Smooth muscle cell (in vitro differentiated cells): ENCODE measurements at regions not wholly inside any gene's neighbourhood (a gene's known extent, or its start where the extent isn't known, plus 50 kb on each side); places are given as distances from the start of the nearest gene placed in this dataset.

Experiments used
- DNase-seq: peaks from one replicate; lab custom pipeline; 2025; ENCODE audit not compliant: unreplicated experiment; lab: John Stamatoyannopoulos, UW
- H2AFZ ChIP-seq: fragments of 200-600 bp; sonication (generic); 2 replicates; pipeline ENCODE4 v1.6.0; 2016; ENCODE audit warnings: antibody characterized with exemption, low read depth, mild to moderate bottlenecking
- H3F3A ChIP-seq: fragments of 200-600 bp; sonication (generic); 2 replicates; pipeline ENCODE4 v1.6.0; 2017; ENCODE audit warnings: antibody characterized with exemption, low read depth
- H3K27ac ChIP-seq: fragments of 200-600 bp; sonication (generic); 2 replicates; pipeline ENCODE4 v1.5.1; 2016; ENCODE audit warnings: low read depth, mild to moderate bottlenecking
- H3K27me3 ChIP-seq: fragments of 200-600 bp; sonication (generic); 2 replicates; pipeline ENCODE4 v1.6.1; 2016; ENCODE audit warnings: low read depth, mild to moderate bottlenecking
- H3K36me3 ChIP-seq: fragments of 200-600 bp; sonication (generic); 2 replicates; pipeline ENCODE4 v1.5.1; 2016; ENCODE audit warnings: low read depth
- H3K4me1 ChIP-seq: fragments of 200-600 bp; sonication (generic); 2 replicates; pipeline ENCODE4 v1.5.1; 2016; ENCODE audit warnings: low read depth
- H3K4me2 ChIP-seq: fragments of 200-600 bp; sonication (generic); 2 replicates; pipeline ENCODE4 v1.6.0; 2016; ENCODE audit warnings: mild to moderate bottlenecking
- H3K4me3 ChIP-seq: fragments of 200-600 bp; sonication (generic); 2 replicates; pipeline ENCODE4 v1.5.1; 2016; ENCODE audit warnings: mild to moderate bottlenecking
- H3K79me2 ChIP-seq: fragments of 200-600 bp; sonication (generic); 2 replicates; pipeline ENCODE4 v1.6.0; 2016; ENCODE audit warnings: low read depth, mild to moderate bottlenecking
- H3K9ac ChIP-seq: fragments of 200-600 bp; sonication (generic); 2 replicates; pipeline ENCODE4 v1.6.0; 2016; ENCODE audit warnings: low read depth
- H3K9me3 ChIP-seq: fragments of 200-600 bp; sonication (generic); replicated peaks from 2 replicates; pipeline ENCODE4 v1.5.1; 2016; ENCODE audit warnings: low read depth
- H4K20me1 ChIP-seq: fragments of 200-600 bp; sonication (generic); 2 replicates; pipeline ENCODE4 v1.6.0; 2016; ENCODE audit warnings: low read depth
- WGBS: methylation state at CpG from one replicate; pipeline ENCODE4 v1.1.7; 2016; ENCODE audit warnings: low lambda C conversion rate; 5-methylcytosine and 5-hydroxymethylcytosine counted together
- TF ChIP-seq, protein P1 (sequence below): fragments of 200-600 bp; sonication (generic); IDR thresholded peaks from 2 replicates; pipeline ENCODE4 v1.5.1; 2017; ENCODE audit warnings: borderline replicate concordance, mild to moderate bottlenecking, antibody characterized with exemption; ENCODE audit not compliant: insufficient read depth, poor library complexity, severe bottlenecking

- H3K79me2 ChIP-seq, result no peaks in the 10 kb centered on the region
- no peak overlapping the region for H3K4me2 ChIP-seq
- no peak overlapping the region for H2AFZ ChIP-seq
- H4K20me1 ChIP-seq, result no peaks in the 10 kb centered on the region
- H3K9me3 ChIP-seq, result no peaks in the 10 kb centered on the region
- no peaks in the 10 kb centered on the region for H3K27me3 ChIP-seq
- TF ChIP-seq, protein P1, sequence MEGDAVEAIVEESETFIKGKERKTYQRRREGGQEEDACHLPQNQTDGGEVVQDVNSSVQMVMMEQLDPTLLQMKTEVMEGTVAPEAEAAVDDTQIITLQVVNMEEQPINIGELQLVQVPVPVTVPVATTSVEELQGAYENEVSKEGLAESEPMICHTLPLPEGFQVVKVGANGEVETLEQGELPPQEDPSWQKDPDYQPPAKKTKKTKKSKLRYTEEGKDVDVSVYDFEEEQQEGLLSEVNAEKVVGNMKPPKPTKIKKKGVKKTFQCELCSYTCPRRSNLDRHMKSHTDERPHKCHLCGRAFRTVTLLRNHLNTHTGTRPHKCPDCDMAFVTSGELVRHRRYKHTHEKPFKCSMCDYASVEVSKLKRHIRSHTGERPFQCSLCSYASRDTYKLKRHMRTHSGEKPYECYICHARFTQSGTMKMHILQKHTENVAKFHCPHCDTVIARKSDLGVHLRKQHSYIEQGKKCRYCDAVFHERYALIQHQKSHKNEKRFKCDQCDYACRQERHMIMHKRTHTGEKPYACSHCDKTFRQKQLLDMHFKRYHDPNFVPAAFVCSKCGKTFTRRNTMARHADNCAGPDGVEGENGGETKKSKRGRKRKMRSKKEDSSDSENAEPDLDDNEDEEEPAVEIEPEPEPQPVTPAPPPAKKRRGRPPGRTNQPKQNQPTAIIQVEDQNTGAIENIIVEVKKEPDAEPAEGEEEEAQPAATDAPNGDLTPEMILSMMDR, result no peak
- H3K4me3 ChIP-seq, result no peak overlapping the region
- H3K9ac ChIP-seq, result no peak overlapping the region
- no peaks in the 10 kb centered on the region for H3F3A ChIP-seq
- 51% methylated on average over 2 of the region's 2 CpGs for WGBS
- no peak for DNase-seq
- H3K36me3 ChIP-seq, result no peaks in the 10 kb centered on the region
- no peaks in the 10 kb centered on the region for H3K4me1 ChIP-seq
- H3K27ac ChIP-seq, result no peak overlapping the region
Observed at GRCh38 chr1:215287362-215287761, 204.8 kb downstream of the KCNK2 start.

DNA sequence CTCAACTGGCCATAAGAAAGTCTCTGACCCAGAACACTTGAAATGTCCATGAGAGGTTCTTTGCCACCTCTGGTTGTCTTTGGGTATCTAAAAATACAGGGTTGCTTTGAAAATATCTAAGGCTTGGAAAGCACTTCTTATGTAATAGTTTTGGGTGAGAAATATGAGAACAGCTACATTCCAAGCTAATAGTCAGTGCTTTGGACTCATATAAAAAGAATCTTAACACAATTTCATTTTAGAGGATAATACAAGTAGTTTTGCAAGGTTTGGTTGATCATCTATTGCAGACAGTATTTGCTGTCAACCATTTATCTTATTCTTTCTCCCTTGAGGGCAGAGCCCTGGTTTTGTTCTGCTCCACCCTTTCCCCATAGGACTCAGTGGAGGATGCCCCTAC lies 207.5 kb downstream of the KCNK2 start:
- Histone ChIP-seq H2AFZ (no peak overlapping the region), H4K20me1 (no peaks in the 10 kb centered on the region)
- DNase-seq, result no peak

GRCh38 chr1:215292932-215293331 lies 210.4 kb downstream of the KCNK2 start:
- H3K79me2 ChIP-seq, result no peaks in the 10 kb centered on the region
- H3K27ac ChIP-seq, result no peak overlapping the region
- H3K4me3 ChIP-seq, result no peak overlapping the region
- no peaks in the 10 kb centered on the region for H3F3A ChIP-seq
- H3K9me3 ChIP-seq, result no peaks in the 10 kb centered on the region
- WGBS, result 81% methylated on average over 1 of the region's 1 CpG
- no peaks in the 10 kb centered on the region for H3K36me3 ChIP-seq
- TF ChIP-seq, protein P1, result no peak
- no peaks in the 10 kb centered on the region for H4K20me1 ChIP-seq
- no peak overlapping the region for H3K4me2 ChIP-seq
- H3K4me1 ChIP-seq, result no peaks in the 10 kb centered on the region
- H3K27me3 ChIP-seq, result no peaks in the 10 kb centered on the region
- DNase-seq, result no peak
- H3K9ac ChIP-seq, result no peak overlapping the region
- H2AFZ ChIP-seq, result no peak overlapping the region

More for the DNA sequence above, 207.5 kb downstream of the KCNK2 start:
- Histone ChIP-seq H3K27ac (no peak overlapping the region), H3K4me1 (no peaks in the 10 kb centered on the region), H3K4me2 (no peak overlapping the region), H3K27me3 (no peaks in the 10 kb centered on the region), H3K9me3 (no peaks in the 10 kb centered on the region), H3K36me3 (no peaks in the 10 kb centered on the region), H3F3A (no peaks in the 10 kb centered on the region), H3K4me3 (no peak overlapping the region), H3K79me2 (no peaks in the 10 kb centered on the region), H3K9ac (no peak overlapping the region)
- TF ChIP-seq, protein P1, result no peak

DNA sequence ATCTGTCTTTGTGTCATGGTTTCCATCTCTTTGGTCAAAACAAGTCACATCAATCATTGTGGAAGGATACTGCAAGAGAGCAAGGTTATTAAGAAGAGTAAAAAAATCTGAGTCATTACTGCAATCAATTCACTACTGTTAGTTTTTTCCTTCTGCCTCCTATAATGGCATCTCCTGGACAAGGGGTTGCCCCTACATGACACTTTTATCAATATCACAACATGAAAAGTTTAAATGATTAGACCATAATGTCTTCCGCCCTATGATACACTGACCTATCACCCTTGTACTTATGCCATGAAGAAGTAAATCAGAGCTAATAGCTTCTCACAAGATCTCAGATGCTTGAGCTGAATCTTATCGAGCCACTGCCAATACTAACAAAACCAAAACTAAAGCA lies 223.9 kb downstream of the KCNK2 start:
- H3K9me3 ChIP-seq, result no peaks in the 10 kb centered on the region
- H2AFZ ChIP-seq, result no peak overlapping the region
- 95% methylated on average over 2 of the region's 2 CpGs for WGBS
- no peak overlapping the region for H3K4me2 ChIP-seq
- no peaks in the 10 kb centered on the region for H3K79me2 ChIP-seq
- TF ChIP-seq, protein P1, result no peak
- no peak overlapping the region for H3K27ac ChIP-seq
- no peaks in the 10 kb centered on the region for H3K36me3 ChIP-seq
- no peak for DNase-seq
- H3K4me1 ChIP-seq, result no peaks in the 10 kb centered on the region
- no peaks in the 10 kb centered on the region for H3F3A ChIP-seq
- H3K9ac ChIP-seq, result no peak overlapping the region
- no peak overlapping the region for H3K4me3 ChIP-seq
- no peaks in the 10 kb centered on the region for H3K27me3 ChIP-seq
- H4K20me1 ChIP-seq, result no peaks in the 10 kb centered on the region
